ELF-1 (cell line): ENCODE measurements at regions not wholly inside any gene's neighbourhood (a gene's known extent, or its start where the extent isn't known, plus 50 kb on each side); places are given as distances from the start of the nearest gene placed in this dataset.

Source experiments
- DNase-seq: peaks from one replicate; pipeline ENCODE4 v3.0.0-alpha.2; 2016; ENCODE audit warnings: low read depth, low spot score

- DNase-seq, result no peak
Observed at GRCh38 chr10:36236931-36237330, 594.8 kb upstream of the FZD8 start.

GRCh38 chr10:36236341-36236740 is 594.2 kb upstream of the FZD8 start:
- no peak for DNase-seq

- DNase-seq, result no peak
Observed at GRCh38 chr10:36232935-36233334, 590.8 kb upstream of the FZD8 start.

GRCh38 chr10:36224431-36224985 is 582.4 kb upstream of the FZD8 start:
- DNase-seq, result no peak

- DNase-seq, result no peak
Observed at GRCh38 chr10:36221101-36221500, 579.0 kb upstream of the FZD8 start.

- no peak for DNase-seq
Observed at GRCh38 chr10:36220151-36220550, 578.1 kb upstream of the FZD8 start.

GRCh38 chr10:36211856-36212255 is 569.8 kb upstream of the FZD8 start:
- no peak for DNase-seq

GRCh38 chr10:36209480-36209879 is 567.4 kb upstream of the FZD8 start:
- DNase-seq, result no peak

- DNase-seq, result no peak
Observed at GRCh38 chr10:36202881-36203280, 560.8 kb upstream of the FZD8 start.

- DNase-seq, result no peak
Observed at GRCh38 chr10:36200577-36200976, 558.5 kb upstream of the FZD8 start.

- no peak for DNase-seq
Observed at GRCh38 chr10:36198322-36198721, 556.2 kb upstream of the FZD8 start.

- DNase-seq, result peak; percentile 17
Observed at GRCh38 chr10:36195364-36195763, 553.3 kb upstream of the FZD8 start.

GRCh38 chr10:36194276-36194675 is 552.2 kb upstream of the FZD8 start:
- DNase-seq, result no peak

GRCh38 chr10:36191009-36191408 is 548.9 kb upstream of the FZD8 start:
- no peak for DNase-seq

GRCh38 chr10:36188461-36188860 is 546.4 kb upstream of the FZD8 start:
- no peak for DNase-seq

GRCh38 chr10:36188080-36188453 is 546.0 kb upstream of the FZD8 start:
- DNase-seq, result peak; percentile 41

GRCh38 chr10:36187380-36188079 is 545.4 kb upstream of the FZD8 start:
- no peak for DNase-seq

GRCh38 chr10:36185097-36185496 is 543.0 kb upstream of the FZD8 start:
- DNase-seq, result no peak

GRCh38 chr10:36183726-36184125 is 541.6 kb upstream of the FZD8 start:
- DNase-seq, result no peak

- DNase-seq, result no peak
Observed at GRCh38 chr10:36183056-36183455, 541.0 kb upstream of the FZD8 start.

- DNase-seq, result no peak
Observed at GRCh38 chr10:36182606-36183005, 540.5 kb upstream of the FZD8 start.

- DNase-seq, result no peak
Observed at GRCh38 chr10:36182179-36182566, 540.1 kb upstream of the FZD8 start.

- no peak for DNase-seq
Observed at GRCh38 chr10:36181426-36182178, 539.5 kb upstream of the FZD8 start.
